Glutamatergic neuron (in vitro differentiated cells): ENCODE measurements at regions not wholly inside any gene's neighbourhood (a gene's known extent, or its start where the extent isn't known, plus 50 kb on each side); places are given as distances from the start of the nearest gene placed in this dataset.

Experiments
- DNase-seq: peaks from one replicate; pipeline ENCODE4 v3.0.0; 2022
- H3K27ac Mint-ChIP-seq: one replicate; pipeline ENCODE4 v1.8.0; 2020; ENCODE audit warnings: mild to moderate bottlenecking, mixed read lengths, inconsistent platforms; ENCODE audit not compliant: unreplicated experiment
- H3K27me3 Mint-ChIP-seq: one replicate; pipeline ENCODE4 v1.8.0; 2020; ENCODE audit warnings: mild to moderate bottlenecking, moderate library complexity, mixed read lengths, inconsistent platforms; ENCODE audit not compliant: unreplicated experiment
- H3K36me3 Mint-ChIP-seq: one replicate; pipeline ENCODE4 v1.8.0; 2020; ENCODE audit warnings: mild to moderate bottlenecking, mixed read lengths, inconsistent platforms; ENCODE audit not compliant: unreplicated experiment
- H3K4me1 Mint-ChIP-seq: one replicate; pipeline ENCODE4 v1.8.0; 2020; ENCODE audit warnings: mild to moderate bottlenecking, low read depth, mixed read lengths, inconsistent platforms; ENCODE audit not compliant: unreplicated experiment
- H3K4me3 Mint-ChIP-seq: one replicate; pipeline ENCODE4 v1.8.0; 2020; ENCODE audit warnings: mild to moderate bottlenecking, mixed read lengths, inconsistent platforms; ENCODE audit not compliant: unreplicated experiment
- H3K9me3 Mint-ChIP-seq: one replicate; pipeline ENCODE4 v1.8.0; 2020; ENCODE audit warnings: mild to moderate bottlenecking, moderate library complexity, mixed read lengths, inconsistent platforms; ENCODE audit not compliant: unreplicated experiment
- CTCF ChIP-seq: fragments of 200-600 bp; sonication (generic); IDR thresholded peaks from one replicate; pipeline ENCODE4 v1.5.0; 2021; ENCODE audit not compliant: partially characterized antibody, unreplicated experiment

GRCh38 chr16:85162478-85163277, 50.4 kb upstream of the CIBAR2 start:
- peaks cover 15% of the 10 kb centered on the region for H3K9me3 Mint-ChIP-seq
- H3K27ac Mint-ChIP-seq = peak overlapping the region; percentile 95
- H3K4me3 Mint-ChIP-seq = peak overlapping the region; percentile 65
- peaks cover 11% of the 10 kb centered on the region for H3K27me3 Mint-ChIP-seq
- no peak for TF ChIP-seq CTCF
- peaks cover 31% of the 10 kb centered on the region for H3K4me1 Mint-ChIP-seq
- peak; percentile 66 for DNase-seq
- H3K36me3 Mint-ChIP-seq = no peaks in the 10 kb centered on the region

- Mint-ChIP-seq H3K9me3 (peaks cover 14% of the 10 kb centered on the region), H3K27ac (peak overlapping the region; percentile 48), H3K4me3 (no peak overlapping the region), H3K4me1 (peaks cover 32% of the 10 kb centered on the region), H3K27me3 (peaks cover 11% of the 10 kb centered on the region), H3K36me3 (no peaks in the 10 kb centered on the region)
- DNase-seq = no peak
- no peak for TF ChIP-seq CTCF
These were observed 51.2 kb upstream of the CIBAR2 start for GRCh38 chr16:85163278-85164112.

DNA sequence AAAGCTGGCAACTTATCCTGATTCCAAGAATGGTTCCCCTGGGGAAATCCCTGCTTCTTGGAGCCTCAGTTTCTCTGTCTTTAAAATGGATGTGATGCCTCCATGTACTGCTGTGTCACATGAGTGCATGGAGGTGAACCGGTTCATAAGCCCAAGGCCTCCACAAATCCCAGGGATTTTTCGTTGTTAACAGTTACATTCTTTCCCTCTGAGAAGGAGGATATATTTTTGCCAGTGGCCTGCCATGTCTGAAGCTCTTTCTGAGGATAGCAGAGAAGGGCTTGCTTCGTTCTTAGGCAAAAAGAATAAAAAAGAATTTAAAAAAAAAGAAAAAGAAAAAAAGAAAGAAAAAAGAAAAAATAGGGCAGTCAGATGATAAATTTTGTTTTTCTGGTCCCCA, 52.2 kb upstream of the CIBAR2 start:
- H3K27me3 Mint-ChIP-seq = peaks cover 11% of the 10 kb centered on the region
- H3K4me3 Mint-ChIP-seq = peak overlapping the region; percentile 7
- peaks cover 32% of the 10 kb centered on the region for H3K4me1 Mint-ChIP-seq
- DNase-seq = no peak
- H3K9me3 Mint-ChIP-seq = peaks cover 14% of the 10 kb centered on the region
- no peaks in the 10 kb centered on the region for H3K36me3 Mint-ChIP-seq
- H3K27ac Mint-ChIP-seq = no peak overlapping the region
- TF ChIP-seq CTCF = no peak

GRCh38 chr16:85164838-85165516, 52.7 kb upstream of the CIBAR2 start:
- DNase-seq = no peak
- Mint-ChIP-seq H3K36me3 (no peaks in the 10 kb centered on the region), H3K27ac (peak overlapping the region; percentile 50), H3K27me3 (peaks cover 9% of the 10 kb centered on the region), H3K4me3 (peak overlapping the region; percentile 7), H3K4me1 (peaks cover 32% of the 10 kb centered on the region), H3K9me3 (peaks cover 14% of the 10 kb centered on the region)
- TF ChIP-seq CTCF = no peak
